T-helper 17 cell (primary cell): ENCODE measurements at regions not wholly inside any gene's neighbourhood (a gene's known extent, or its start where the extent isn't known, plus 50 kb on each side); places are given as distances from the start of the nearest gene placed in this dataset.

Experiments
- ATAC-seq: fragments of 150-1000 bp; cut with Tn5 transposase; 2 replicates; pipeline ENCODE4 v1.10.0; 2021; ENCODE audit warnings: mild to moderate bottlenecking, moderate library complexity
- DNase-seq, 3 donors: peaks; one replicate each; pipeline versions ENCODE4 v3.0.0 to v3.0.0-alpha.2; 2020 to 2021
- H3K9me3 ChIP-seq: one replicate; pipeline ENCODE4 v1.7.0; 2013; ENCODE audit warnings: low read length, mild to moderate bottlenecking; ENCODE audit not compliant: control insufficient read depth, poor library complexity, severe bottlenecking
- H3K27ac Mint-ChIP-seq: one replicate; pipeline ENCODE4 v1.8.0; 2022; ENCODE audit warnings: mild to moderate bottlenecking, moderate library complexity, mixed read lengths
- H3K27me3 Mint-ChIP-seq: one replicate; pipeline ENCODE4 v1.8.0; 2022; ENCODE audit warnings: mixed read lengths
- H3K36me3 Mint-ChIP-seq: one replicate; pipeline ENCODE4 v1.8.0; 2022; ENCODE audit warnings: low read depth, mixed read lengths
- H3K4me1 Mint-ChIP-seq: one replicate; pipeline ENCODE4 v1.8.0; 2022; ENCODE audit warnings: mild to moderate bottlenecking, mixed read lengths
- H3K4me3 Mint-ChIP-seq: one replicate; pipeline ENCODE4 v1.8.0; 2022; ENCODE audit warnings: mild to moderate bottlenecking, moderate library complexity, mixed read lengths

GRCh38 chr6:109290143-109290931, 91.9 kb downstream of the CD164 start:
- no peaks in the 10 kb centered on the region for H3K9me3 ChIP-seq
- DNase-seq (no peak), ATAC-seq (no peak)
- peaks cover 2% of the 10 kb centered on the region for H3K4me1 Mint-ChIP-seq
- H3K4me3 Mint-ChIP-seq = no peak overlapping the region
- H3K27ac Mint-ChIP-seq = no peak overlapping the region
- peaks cover 2% of the 10 kb centered on the region for H3K36me3 Mint-ChIP-seq
- H3K27me3 Mint-ChIP-seq = peaks cover 29% of the 10 kb centered on the region

GRCh38 chr6:109285366-109285765, 96.9 kb downstream of the CD164 start:
- Mint-ChIP-seq H3K27ac (no peak overlapping the region), H3K27me3 (peaks cover 27% of the 10 kb centered on the region), H3K36me3 (peaks cover 2% of the 10 kb centered on the region), H3K4me1 (no peaks in the 10 kb centered on the region), H3K4me3 (no peak overlapping the region)
- ATAC-seq = no peak
- no peaks in the 10 kb centered on the region for H3K9me3 ChIP-seq
- no peak for DNase-seq

- H3K27ac Mint-ChIP-seq = no peak overlapping the region
- H3K27me3 Mint-ChIP-seq = peaks cover 27% of the 10 kb centered on the region
- no peaks in the 10 kb centered on the region for H3K9me3 ChIP-seq
- H3K4me3 Mint-ChIP-seq = no peak overlapping the region
- ATAC-seq = no peak
- DNase-seq = no peak
- no peaks in the 10 kb centered on the region for H3K4me1 Mint-ChIP-seq
- peaks cover 2% of the 10 kb centered on the region for H3K36me3 Mint-ChIP-seq
Measured at GRCh38 chr6:109284675-109285074, 97.6 kb downstream of the CD164 start.

- H3K27me3 Mint-ChIP-seq = peaks cover 20% of the 10 kb centered on the region
- no peak overlapping the region for H3K4me3 Mint-ChIP-seq
- ATAC-seq (no peak), DNase-seq (no peak)
- H3K27ac Mint-ChIP-seq = no peak overlapping the region
- H3K36me3 Mint-ChIP-seq = peaks cover 1% of the 10 kb centered on the region
- no peaks in the 10 kb centered on the region for H3K4me1 Mint-ChIP-seq
- H3K9me3 ChIP-seq = no peaks in the 10 kb centered on the region
Measured at GRCh38 chr6:109282756-109283155, 99.5 kb downstream of the CD164 start.

- H3K4me3 Mint-ChIP-seq = no peak overlapping the region
- no peak overlapping the region for H3K27ac Mint-ChIP-seq
Measured at GRCh38 chr6:109279628-109280027, 102.6 kb downstream of the CD164 start.

GRCh38 chr6:109271622-109272021, 110.6 kb downstream of the CD164 start:
- no peaks in the 10 kb centered on the region for H3K36me3 Mint-ChIP-seq
- no peaks in the 10 kb centered on the region for H3K4me1 Mint-ChIP-seq
- H3K9me3 ChIP-seq = no peaks in the 10 kb centered on the region
- no peak for ATAC-seq
- H3K27me3 Mint-ChIP-seq = no peaks in the 10 kb centered on the region
- H3K4me3 Mint-ChIP-seq = no peak overlapping the region
- no peak for DNase-seq
- no peak overlapping the region for H3K27ac Mint-ChIP-seq

More at GRCh38 chr6:109279628-109280027, 102.6 kb downstream of the CD164 start:
- H3K4me1 Mint-ChIP-seq = no peaks in the 10 kb centered on the region
- ATAC-seq (no peak), DNase-seq (no peak)
- no peaks in the 10 kb centered on the region for H3K9me3 ChIP-seq
- H3K27me3 Mint-ChIP-seq = no peaks in the 10 kb centered on the region
- H3K36me3 Mint-ChIP-seq = no peaks in the 10 kb centered on the region

GRCh38 chr6:109269953-109270517, 112.2 kb downstream of the CD164 start:
- DNase-seq (no peak), ATAC-seq (no peak)
- Mint-ChIP-seq H3K27me3 (no peaks in the 10 kb centered on the region), H3K27ac (peak overlapping the region; percentile 24), H3K4me3 (no peak overlapping the region), H3K36me3 (no peaks in the 10 kb centered on the region), H3K4me1 (no peaks in the 10 kb centered on the region)
- no peaks in the 10 kb centered on the region for H3K9me3 ChIP-seq

- no peak overlapping the region for H3K27ac Mint-ChIP-seq
- DNase-seq = no peak
Measured at GRCh38 chr6:109269057-109269456, 113.2 kb downstream of the CD164 start.

GRCh38 chr6:109265530-109265929, 116.7 kb downstream of the CD164 start:
- H3K36me3 Mint-ChIP-seq = no peaks in the 10 kb centered on the region
- H3K4me1 Mint-ChIP-seq = peaks cover 2% of the 10 kb centered on the region
- H3K9me3 ChIP-seq = no peaks in the 10 kb centered on the region
- ATAC-seq = no peak
- DNase-seq = no peak
- no peak overlapping the region for H3K27ac Mint-ChIP-seq
- H3K27me3 Mint-ChIP-seq = no peaks in the 10 kb centered on the region
- no peak overlapping the region for H3K4me3 Mint-ChIP-seq

More at GRCh38 chr6:109269057-109269456, 113.2 kb downstream of the CD164 start:
- Mint-ChIP-seq H3K36me3 (no peaks in the 10 kb centered on the region), H3K4me1 (peaks cover 1% of the 10 kb centered on the region), H3K4me3 (no peak overlapping the region), H3K27me3 (no peaks in the 10 kb centered on the region)
- ATAC-seq = no peak
- no peaks in the 10 kb centered on the region for H3K9me3 ChIP-seq

- Mint-ChIP-seq H3K27me3 (no peaks in the 10 kb centered on the region), H3K4me3 (no peak overlapping the region), H3K4me1 (peaks cover 2% of the 10 kb centered on the region), H3K36me3 (no peaks in the 10 kb centered on the region), H3K27ac (no peak overlapping the region)
- ATAC-seq = no peak
- DNase-seq = no peak
- H3K9me3 ChIP-seq = no peaks in the 10 kb centered on the region
Measured at GRCh38 chr6:109263873-109264700, 118.2 kb downstream of the CD164 start.

- H3K4me3 Mint-ChIP-seq = no peak overlapping the region
- H3K27ac Mint-ChIP-seq = no peak overlapping the region
- no peaks in the 10 kb centered on the region for H3K9me3 ChIP-seq
- no peaks in the 10 kb centered on the region for H3K36me3 Mint-ChIP-seq
- no peak for DNase-seq
- H3K4me1 Mint-ChIP-seq = peaks cover 2% of the 10 kb centered on the region
- no peaks in the 10 kb centered on the region for H3K27me3 Mint-ChIP-seq
- ATAC-seq = no peak
Measured at GRCh38 chr6:109262261-109262660, 120.0 kb downstream of the CD164 start.

GRCh38 chr6:109261811-109262210, 120.5 kb downstream of the CD164 start:
- no peaks in the 10 kb centered on the region for H3K9me3 ChIP-seq
- H3K4me3 Mint-ChIP-seq = no peak overlapping the region
- peaks cover 2% of the 10 kb centered on the region for H3K4me1 Mint-ChIP-seq
- H3K36me3 Mint-ChIP-seq = no peaks in the 10 kb centered on the region
- no peak for ATAC-seq
- no peaks in the 10 kb centered on the region for H3K27me3 Mint-ChIP-seq
- H3K27ac Mint-ChIP-seq = no peak overlapping the region
- DNase-seq = no peak

- H3K27me3 Mint-ChIP-seq = no peaks in the 10 kb centered on the region
- no peak overlapping the region for H3K27ac Mint-ChIP-seq
- no peaks in the 10 kb centered on the region for H3K9me3 ChIP-seq
- no peaks in the 10 kb centered on the region for H3K36me3 Mint-ChIP-seq
- no peak overlapping the region for H3K4me3 Mint-ChIP-seq
- peaks cover 2% of the 10 kb centered on the region for H3K4me1 Mint-ChIP-seq
- ATAC-seq = no peak
- no peak for DNase-seq
Measured at GRCh38 chr6:109260701-109261100, 121.6 kb downstream of the CD164 start.
